Endothelial cell of hepatic sinusoid (primary cell): ENCODE measurements at regions not wholly inside any gene's neighbourhood (a gene's known extent, or its start where the extent isn't known, plus 50 kb on each side); places are given as distances from the start of the nearest gene placed in this dataset.
"Not testable (repeated sequence)": the region's sequence is repeated elsewhere in the genome, so short reads cannot be mapped to it uniquely, and the experiment has no call there.

Source experiments
- in situ Hi-C: cut with HindIII; loops from 2 replicates; pipeline ENCODE4 v1.10.0; 2017; ENCODE audit warnings: low sequenced_read_pairs

GRCh38 chr6:26230351-26230750 is 134.6 kb upstream of the BTN3A2 start:
- in situ Hi-C loops, result loop anchor here (5.0 kb wide), 2 partner anchors 33 to 52 kb away; a partner anchor contains a TSS

- in situ Hi-C loops, result loop anchor here (5.0 kb wide), 2 partner anchors 34 to 51 kb away; a partner anchor contains a TSS
These were observed 133.9 kb upstream of the BTN3A2 start for GRCh38 chr6:26231006-26231587.

- in situ Hi-C loops, result loop anchor here (5.0 kb wide), 2 partner anchors 35 to 50 kb away; a partner anchor contains a TSS
These were observed 132.6 kb upstream of the BTN3A2 start for GRCh38 chr6:26232306-26232939.

DNA sequence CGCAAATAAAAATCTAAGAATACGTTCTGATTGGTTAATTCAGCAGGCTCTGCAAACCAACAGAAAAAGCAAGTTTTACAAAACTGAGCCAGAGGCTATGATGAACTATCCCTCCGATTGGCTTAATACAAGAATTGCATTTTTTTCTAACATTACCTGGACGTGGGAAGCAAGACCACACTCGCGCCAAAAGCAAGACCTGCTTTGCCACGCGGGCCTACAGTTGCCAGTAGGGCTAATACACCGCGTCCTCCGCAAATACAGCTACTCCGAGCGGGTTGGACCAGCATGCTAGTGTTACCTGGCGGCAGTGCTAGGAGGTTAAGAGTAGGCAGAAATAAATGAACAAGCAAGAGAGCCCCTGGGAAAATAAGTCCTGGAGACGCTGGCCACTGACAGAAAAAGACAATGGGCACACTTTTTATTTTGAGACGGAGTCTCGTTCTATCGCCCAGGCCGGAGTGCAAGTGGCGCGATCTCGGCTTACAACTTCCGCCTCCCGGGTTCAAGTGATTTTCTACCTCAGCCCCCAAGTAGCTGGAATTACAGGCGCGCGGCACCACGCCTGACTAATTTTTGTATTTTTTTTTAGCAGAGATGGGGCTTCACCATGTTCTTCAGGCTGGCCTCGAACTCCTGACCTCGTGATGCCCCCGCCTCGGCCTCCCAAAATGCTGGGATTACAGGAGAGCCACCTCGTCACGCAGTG is 131.9 kb upstream of the BTN3A2 start:
- in situ Hi-C loops, result loop anchor here (5.0 kb wide), 2 partner anchors 36 to 49 kb away; a partner anchor contains a TSS

DNA sequence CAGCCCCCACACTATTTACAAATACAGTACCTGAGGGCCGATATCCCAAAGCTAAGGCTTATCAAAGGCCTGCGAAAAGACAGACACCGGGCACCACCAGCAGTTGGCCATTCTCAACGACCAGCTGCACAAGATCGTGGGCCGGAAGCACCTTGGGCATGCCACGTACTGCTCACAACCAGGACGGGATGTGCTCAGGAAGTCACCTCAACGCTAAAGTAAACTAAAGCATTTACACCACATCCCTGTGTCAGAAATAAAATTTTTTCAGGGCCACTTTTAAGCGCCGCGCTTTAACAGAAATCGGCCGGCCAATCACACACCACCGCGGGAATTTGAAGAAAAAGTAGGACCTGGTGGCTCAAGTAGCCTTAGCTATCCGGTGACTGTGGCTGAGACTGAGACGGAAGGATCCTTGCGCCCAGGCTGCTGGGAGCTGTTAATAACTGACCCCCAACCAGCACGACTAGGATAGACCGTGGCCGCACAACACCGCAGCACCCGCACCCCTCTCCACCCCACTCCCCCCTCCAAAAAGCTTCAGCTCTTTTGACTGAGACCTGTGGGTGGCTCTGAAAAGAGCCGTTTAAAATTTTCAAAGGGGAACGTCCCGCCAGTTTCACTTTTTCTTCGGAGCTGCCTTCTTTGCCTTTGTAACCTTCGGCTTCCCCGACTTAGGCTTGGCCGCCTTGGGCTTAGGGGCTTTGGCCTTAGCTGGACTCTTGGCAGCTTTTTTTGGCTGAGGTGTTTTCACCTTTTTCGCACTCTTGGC is 131.2 kb upstream of the BTN3A2 start:
- in situ Hi-C loops, result loop anchor here (5.0 kb wide), 2 partner anchors 37 to 48 kb away; a partner anchor contains a TSS

DNA sequence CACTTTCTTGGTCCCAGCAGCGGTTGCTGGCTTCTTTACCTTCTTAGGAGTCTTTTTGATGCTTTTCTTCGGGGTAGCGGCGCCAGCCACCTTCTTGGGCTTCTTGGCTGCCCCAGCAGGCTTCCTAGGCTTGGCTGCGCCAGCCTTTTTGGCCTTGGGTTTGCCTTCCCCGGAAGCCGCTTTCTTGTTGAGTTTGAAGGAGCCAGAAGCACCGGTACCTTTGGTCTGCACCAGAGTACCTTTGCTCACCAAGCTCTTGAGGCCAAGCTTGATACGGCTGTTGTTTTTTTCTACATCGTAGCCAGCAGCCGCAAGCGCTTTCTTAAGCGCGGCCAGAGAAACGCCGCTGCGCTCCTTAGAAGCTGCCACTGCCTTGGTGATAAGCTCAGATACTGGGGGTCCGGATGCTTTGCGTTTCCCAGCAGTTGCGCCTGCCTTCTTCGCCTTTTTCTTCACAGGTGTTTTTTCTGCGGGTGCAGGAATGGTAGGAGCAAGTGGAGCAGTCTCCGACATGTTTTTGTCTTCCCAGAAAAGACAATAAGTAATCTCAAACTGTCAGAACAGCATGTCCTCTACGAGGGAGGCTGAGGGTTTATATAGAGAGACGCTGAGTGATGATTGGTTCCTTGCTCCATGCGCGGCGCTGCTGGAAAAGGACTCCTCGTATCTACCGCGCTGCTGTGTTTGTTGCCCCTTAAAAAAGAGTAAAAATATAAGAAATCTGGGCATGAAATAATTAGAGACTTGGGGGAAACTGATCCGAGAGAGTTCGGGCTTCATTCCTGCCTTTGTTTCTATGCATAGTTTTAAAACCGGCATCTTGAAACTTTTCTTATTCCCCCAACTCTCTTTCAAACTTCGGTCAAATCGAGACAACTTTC is 130.3 kb upstream of the BTN3A2 start:
- in situ Hi-C loops, result loop anchor here (5.0 kb wide), 2 partner anchors 37 to 48 kb away; a partner anchor contains a TSS

- in situ Hi-C loops, result no loop called here
These were observed 129.7 kb upstream of the BTN3A2 start for GRCh38 chr6:26235302-26235670.

GRCh38 chr6:26239415-26239814 is 125.6 kb upstream of the BTN3A2 start:
- in situ Hi-C loops, result not testable (repeated sequence)

DNA sequence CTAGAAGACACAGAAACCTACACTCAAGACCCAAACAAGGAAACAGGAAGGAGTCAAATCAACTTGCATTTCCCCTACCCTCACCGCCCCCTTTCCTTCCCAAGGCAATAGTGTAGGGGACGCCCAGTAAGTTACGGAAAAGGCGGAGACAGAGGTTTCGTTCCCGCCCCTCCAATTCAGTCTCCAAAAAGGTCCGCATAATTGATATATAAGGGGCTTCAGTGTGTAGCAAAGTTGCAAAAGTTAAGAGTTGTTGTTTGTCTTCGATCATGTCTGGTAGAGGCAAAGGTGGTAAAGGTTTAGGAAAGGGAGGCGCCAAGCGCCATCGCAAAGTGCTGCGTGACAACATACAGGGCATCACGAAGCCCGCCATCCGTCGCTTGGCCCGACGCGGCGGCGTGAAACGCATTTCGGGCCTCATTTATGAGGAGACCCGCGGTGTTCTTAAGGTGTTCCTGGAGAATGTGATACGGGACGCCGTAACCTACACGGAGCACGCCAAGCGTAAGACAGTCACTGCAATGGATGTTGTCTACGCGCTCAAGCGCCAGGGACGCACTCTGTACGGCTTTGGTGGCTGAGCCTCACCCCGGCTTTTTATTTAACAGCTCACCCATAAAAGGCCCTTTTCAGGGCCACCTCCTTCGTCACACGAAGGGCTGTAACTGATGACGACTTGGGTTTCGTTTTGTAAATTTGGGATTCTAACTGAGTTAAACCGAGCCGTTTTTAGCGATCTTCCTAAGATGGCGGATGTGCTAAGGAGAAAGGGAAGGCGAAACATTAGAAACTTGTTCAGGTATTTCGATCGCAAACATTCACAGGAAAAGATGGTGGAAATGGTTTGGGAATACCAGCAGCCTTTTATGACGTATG is 124.6 kb upstream of the BTN3A2 start:
- in situ Hi-C loops, result no loop called here

DNA sequence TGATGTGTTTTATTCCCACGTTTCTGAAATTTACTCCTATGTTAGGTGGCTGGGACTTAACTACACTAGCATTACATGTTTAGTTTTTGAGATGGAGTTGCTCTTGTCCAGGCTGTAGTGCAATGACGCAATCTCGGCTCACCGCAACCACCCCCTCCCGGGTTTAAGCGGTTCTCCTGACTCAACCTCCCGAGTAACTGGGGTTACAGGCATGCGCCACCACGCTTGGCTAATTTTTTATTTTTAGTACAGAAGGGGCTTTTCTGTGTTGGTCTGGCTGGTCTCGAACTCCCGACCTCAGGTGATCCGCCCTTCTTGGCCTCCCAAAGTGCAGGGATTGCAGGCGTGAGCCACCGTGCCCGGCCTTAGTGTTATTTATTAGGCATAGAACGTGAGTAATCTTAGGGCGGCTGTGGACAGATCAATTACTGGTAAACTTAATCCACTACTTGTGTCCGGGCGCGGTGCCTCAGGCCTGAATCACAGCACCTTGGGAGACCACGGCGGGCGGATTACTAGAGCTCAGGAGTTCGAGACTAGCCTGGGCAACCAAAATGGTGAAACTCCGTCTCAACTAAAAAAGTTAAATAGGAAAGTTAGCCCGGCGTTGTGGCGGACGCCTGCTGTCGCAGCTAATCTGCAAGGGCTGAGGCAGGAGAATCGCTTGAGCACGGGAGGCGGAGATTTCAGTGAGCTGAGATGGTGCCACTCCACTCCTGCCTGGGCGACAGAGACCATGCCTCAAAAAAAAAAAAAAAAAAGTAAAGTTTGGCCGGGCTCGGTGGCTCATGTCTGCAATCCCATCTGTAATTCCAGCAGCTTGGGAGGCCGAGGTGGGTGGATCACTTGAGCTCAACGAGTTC is 123.7 kb upstream of the BTN3A2 start:
- in situ Hi-C loops, result no loop called here

DNA sequence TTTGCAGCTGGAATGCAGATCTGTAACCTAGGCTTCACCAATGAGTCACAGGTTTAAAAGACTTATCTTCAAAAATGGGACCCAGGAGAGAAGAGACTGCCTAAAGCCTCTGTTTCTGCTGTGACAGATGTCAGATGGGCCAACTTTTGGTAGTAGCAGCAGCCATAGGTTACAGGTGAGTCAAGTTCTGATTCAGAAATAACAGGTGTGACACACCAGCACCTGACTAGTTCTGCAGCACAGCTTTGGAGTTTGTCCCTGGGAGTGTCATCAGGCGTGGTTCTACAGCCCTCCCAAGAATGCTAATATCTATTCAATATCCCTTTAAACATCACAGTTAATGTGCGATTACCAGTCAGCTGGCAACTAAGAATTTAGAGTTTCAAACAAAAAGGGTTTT is 121.9 kb upstream of the BTN3A2 start:
- in situ Hi-C loops, result no loop called here

DNA sequence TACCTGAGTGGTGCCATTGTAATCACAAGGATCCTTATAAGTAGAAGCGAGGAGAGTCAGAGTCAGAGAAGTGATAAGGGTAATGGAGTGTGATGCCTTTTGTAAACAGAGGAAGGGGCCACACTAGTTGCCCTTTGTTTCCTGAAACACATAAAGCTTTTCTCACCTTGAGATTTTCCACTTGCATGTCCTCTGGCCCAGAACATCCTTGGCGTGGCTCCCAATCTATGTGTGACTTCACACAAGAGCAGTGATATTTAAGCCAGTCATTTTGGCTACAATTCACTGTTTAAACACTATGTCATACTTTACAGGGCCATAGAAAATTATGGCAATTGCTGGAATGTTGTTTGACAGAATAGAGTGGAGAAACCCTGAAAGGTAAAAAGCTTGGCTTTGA is 121.2 kb upstream of the BTN3A2 start:
- in situ Hi-C loops, result no loop called here

DNA sequence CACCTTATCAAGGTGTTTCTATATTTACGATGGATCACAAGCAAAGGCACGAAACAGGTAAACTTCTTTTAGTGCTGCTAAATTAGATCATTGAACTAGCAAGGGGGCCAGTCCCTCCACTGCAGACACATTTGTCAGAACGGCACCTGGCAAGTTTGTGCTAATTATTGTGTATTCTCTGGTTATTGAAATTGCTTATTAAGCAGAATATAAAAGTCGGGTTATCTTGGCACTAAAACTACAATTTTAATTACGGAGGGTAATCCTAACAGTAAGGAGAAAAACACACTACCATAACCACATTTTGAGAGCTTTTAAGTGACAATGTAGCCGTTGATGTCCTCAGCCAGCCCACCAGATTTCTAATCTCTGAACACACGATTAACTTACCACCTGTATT is 118.9 kb upstream of the BTN3A2 start:
- in situ Hi-C loops, result no loop called here

- in situ Hi-C loops, result no loop called here
These were observed 118.4 kb upstream of the BTN3A2 start for GRCh38 chr6:26246553-26246952.

DNA sequence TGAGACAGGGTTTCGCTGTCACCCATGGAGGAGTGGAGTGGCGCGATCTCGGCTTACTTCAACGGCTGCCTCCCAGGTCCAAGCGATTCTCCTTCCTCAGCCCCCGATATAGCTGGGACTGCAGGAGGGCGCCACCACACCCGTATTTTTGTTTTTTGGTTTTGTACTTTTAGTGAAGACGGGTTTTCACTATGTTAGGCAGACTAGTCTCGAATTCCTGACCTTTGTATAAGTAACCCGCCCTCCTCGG is 115.4 kb upstream of the BTN3A2 start:
- in situ Hi-C loops, result no loop called here

DNA sequence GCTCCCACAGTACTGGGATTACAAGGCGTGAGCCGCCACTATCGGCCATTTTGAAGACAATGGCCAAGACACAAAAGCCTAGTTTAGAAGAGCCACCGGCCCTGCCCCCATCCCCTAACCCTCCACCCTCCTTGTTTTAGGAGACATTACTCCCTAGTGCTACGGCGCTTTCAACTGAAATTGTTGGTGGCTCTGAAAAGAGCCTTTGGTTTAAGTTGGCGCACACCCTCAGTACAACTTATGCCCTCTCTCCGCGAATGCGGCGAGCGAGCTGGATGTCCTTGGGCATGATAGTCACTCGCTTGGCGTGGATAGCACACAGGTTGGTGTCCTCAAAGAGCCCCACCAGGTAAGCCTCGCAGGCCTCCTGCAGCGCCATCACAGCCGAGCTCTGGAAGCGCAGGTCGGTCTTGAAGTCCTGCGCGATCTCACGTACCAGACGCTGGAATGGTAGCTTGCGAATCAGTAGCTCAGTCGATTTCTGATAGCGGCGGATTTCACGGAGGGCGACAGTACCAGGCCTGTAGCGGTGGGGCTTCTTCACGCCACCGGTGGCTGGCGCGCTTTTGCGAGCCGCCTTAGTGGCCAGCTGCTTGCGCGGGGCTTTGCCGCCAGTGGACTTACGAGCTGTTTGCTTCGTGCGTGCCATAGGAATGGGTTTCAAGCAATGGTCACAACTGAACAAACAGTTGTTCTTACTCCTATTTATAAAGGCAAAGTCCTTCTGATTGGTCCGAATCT is 114.9 kb upstream of the BTN3A2 start:
- in situ Hi-C loops, result no loop called here

GRCh38 chr6:26250698-26251044 is 114.3 kb upstream of the BTN3A2 start:
- in situ Hi-C loops, result no loop called here
